ENCODE measurements at regions not wholly inside any gene's neighbourhood (a gene's known extent, or its start where the extent isn't known, plus 50 kb on each side); places are given as distances from the start of the nearest gene placed in this dataset.
"Not testable (repeated sequence)": the region's sequence is repeated elsewhere in the genome, so short reads cannot be mapped to it uniquely, and the experiment has no call there.

- DNase-seq = no peak
Measured at GRCh38 chr6:40671694-40672050, 84.5 kb upstream of the LRFN2 start.

GRCh38 chr6:40671001-40671693 lies 84.0 kb upstream of the LRFN2 start:
- no peak for DNase-seq

- DNase-seq = no peak
Measured at GRCh38 chr6:40669343-40669742, 82.2 kb upstream of the LRFN2 start.

DNA sequence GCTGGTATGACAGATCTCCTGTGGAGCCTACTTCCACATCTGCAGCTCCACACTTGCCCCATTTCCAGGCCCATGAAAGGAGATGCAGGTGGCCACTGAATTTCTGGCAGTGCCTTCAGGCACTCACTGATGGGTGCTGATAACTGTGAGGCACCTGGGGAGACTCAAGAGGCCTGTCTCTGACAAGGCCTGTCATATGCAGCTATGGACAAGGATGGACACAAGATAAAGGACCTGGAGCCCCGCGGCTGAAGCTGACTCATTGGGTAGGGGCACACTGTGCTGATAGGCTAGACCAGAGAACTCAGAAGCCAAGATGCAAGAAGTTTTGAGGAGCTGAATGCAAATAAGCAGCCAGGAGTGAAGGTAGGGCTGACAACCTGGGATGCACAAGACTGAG lies 81.0 kb upstream of the LRFN2 start:
- DNase-seq = no peak

- DNase-seq = no peak
Measured at GRCh38 chr6:40666530-40666929, 79.4 kb upstream of the LRFN2 start.

DNA sequence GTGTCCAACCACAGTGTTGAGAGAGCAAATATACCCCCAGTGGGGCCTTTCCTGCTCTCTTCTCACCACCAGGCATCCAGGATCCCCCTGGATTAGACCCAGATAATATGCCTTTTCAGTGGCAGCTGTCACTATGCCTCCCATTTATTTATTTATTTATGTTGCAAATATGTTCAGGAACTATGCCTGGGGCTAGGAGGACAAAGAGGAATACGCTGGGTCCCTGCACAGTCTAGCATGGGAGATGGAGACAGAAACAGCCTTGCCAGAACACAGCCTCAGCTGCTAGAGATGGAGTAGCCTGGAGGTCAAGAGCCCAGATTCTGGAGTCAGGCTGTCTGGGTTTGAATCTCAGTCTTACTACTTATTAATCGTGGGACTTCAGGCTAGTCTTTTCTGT lies 74.6 kb upstream of the LRFN2 start:
- no peak for DNase-seq

GRCh38 chr6:40656772-40657171 lies 69.6 kb upstream of the LRFN2 start:
- not testable (repeated sequence) for DNase-seq

DNA sequence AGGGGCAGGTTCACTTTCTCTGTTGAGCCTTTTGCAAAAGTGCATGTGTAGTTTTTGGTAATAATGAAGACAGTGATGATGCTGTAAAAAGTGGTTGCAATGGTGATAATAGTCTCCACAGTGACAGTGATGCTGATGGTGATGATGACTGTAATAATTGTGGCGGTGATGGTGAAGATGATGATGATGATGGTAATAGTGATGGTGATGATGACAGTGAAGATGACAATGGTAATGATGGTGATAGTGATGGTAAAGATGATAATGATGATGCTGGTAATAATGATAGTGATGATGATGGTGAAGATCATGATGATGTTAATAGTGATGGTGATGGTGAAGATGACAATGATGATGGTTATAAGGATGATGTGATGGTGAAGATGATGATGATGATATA lies 67.7 kb upstream of the LRFN2 start:
- DNase-seq = no peak

GRCh38 chr6:40645043-40645442 lies 57.9 kb upstream of the LRFN2 start:
- DNase-seq = no peak

- no peak for DNase-seq
Measured at GRCh38 chr6:40642837-40643236, 55.7 kb upstream of the LRFN2 start.

DNA sequence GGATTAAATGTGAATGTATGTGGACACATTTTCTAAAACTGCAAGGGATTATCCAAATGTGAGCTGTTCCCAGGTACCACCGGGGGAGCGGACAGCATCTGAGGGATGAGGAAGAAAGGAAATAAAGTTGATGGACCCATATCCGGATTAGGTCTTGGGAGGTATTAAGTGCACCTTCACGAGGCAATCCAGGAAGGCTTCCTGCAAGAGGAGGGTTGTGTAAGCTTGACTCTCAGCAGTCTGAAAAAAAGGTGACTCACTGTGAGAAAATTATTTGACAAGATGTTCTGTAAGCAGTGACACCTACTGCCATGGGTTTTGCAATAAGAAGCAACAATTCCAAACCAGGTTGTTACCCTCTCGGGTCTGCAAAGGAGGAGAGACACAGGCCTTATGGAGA lies 55.0 kb upstream of the LRFN2 start:
- no peak for DNase-seq

DNA sequence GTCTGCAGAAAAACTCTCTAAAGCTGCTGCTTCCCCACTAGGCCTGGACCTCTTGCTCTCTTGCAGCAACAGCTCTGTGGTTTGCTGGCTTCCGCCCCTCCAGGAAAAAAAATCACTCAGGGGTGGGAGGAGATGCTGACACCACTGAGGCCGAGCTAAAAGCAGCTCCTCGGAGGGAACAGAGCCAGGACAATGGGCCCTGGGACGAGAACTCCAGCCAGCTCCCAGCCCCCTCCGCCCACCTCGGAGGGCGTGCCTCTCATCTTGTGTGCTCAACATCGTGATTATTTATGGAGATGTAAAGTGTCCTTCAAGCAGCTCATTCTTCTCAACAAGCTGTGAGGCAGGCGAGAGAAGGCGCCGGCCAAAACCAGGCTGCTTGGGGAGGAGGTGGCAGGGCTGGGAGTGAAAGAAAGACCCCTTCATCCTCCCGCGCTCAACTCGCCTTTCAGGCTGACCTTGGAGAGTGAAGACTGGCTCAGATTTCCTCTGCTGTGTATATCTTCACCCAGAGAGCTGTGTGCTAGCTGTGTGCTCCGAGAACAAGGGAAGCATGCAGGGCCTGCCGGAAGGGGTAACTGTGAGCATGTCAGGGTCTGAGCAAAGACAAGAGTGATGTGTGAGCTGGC lies 53.5 kb upstream of the LRFN2 start:
- peak; percentile 5 for DNase-seq

All from inflammatory macrophage treated with lipopolysaccharide for 4 hours (primary cell).